ENCODE measurements at regions not wholly inside any gene's neighbourhood (a gene's known extent, or its start where the extent isn't known, plus 50 kb on each side); places are given as distances from the start of the nearest gene placed in this dataset.

DNA sequence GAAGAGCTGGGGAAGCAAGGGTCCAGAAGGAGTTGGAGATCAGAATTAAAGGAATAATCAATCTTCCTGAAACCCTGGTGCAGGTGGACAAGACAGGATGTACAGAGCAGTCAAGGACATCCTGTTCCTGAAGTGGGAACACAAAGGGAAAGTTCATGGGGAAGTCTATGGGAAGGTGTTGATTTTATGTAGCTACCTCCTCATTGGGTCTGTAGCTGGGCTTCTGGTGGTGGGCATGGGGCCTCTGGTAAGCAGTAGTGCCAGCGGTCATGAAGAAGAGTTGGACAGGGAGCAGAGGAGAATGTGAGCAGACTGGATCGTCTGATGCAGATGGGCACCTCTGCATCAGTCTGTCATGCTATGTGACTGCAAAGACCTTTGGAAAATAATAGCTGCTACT is 75.7 kb upstream of the PPM1H start:
- H3K4me3 ChIP-seq: no peak overlapping the region
- H3K4me1 ChIP-seq: no peaks in the 10 kb centered on the region
- DNase-seq: no peak
- no peaks in the 10 kb centered on the region for H3K9me3 ChIP-seq
- no peak overlapping the region for H3K27ac ChIP-seq
- no peaks in the 10 kb centered on the region for H3K27me3 ChIP-seq
- 67 to 97% methylated on average over 2 of the region's 2 CpGs for WGBS, 2 donors
- no peaks in the 10 kb centered on the region for H3K36me3 ChIP-seq
- intact Hi-C loops (cut with DNase I): no loop called here
- TF ChIP-seq, protein P1, sequence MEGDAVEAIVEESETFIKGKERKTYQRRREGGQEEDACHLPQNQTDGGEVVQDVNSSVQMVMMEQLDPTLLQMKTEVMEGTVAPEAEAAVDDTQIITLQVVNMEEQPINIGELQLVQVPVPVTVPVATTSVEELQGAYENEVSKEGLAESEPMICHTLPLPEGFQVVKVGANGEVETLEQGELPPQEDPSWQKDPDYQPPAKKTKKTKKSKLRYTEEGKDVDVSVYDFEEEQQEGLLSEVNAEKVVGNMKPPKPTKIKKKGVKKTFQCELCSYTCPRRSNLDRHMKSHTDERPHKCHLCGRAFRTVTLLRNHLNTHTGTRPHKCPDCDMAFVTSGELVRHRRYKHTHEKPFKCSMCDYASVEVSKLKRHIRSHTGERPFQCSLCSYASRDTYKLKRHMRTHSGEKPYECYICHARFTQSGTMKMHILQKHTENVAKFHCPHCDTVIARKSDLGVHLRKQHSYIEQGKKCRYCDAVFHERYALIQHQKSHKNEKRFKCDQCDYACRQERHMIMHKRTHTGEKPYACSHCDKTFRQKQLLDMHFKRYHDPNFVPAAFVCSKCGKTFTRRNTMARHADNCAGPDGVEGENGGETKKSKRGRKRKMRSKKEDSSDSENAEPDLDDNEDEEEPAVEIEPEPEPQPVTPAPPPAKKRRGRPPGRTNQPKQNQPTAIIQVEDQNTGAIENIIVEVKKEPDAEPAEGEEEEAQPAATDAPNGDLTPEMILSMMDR (IDR thresholded peaks at IDR 0.05): no peak
- TF ChIP-seq POLR2A (IDR thresholded peaks at IDR 0.05): no peak

DNA sequence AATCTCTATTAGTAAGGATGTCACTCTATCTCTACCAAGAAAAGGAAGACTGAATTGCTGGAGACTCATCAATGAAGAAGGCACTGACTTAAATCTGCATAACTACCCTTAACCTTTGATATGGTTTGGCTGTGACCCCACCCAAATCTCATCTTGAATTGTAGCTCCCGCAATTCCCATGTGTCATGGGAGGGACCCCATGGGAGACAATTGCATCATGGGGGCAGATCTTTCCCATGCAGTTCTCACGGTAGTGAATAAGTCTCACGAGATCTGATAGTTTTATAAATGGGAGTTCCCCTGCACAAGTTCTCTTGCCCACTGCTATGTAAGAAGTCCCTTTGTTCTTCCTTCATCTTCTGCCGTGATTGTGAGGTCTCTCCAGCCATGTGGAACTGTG is 73.4 kb upstream of the PPM1H start:
- DNase-seq: no peak
- TF ChIP-seq POLR2A (IDR thresholded peaks at IDR 0.05): no peak
- TF ChIP-seq, protein P1 (IDR thresholded peaks at IDR 0.05): no peak
- H3K4me3 ChIP-seq: no peak overlapping the region
- no peaks in the 10 kb centered on the region for H3K9me3 ChIP-seq
- WGBS, 2 donors: 59 to 64% methylated on average over 4 of the region's 4 CpGs
- intact Hi-C loops (cut with DNase I): no loop called here
- H3K4me1 ChIP-seq: no peaks in the 10 kb centered on the region
- H3K27ac ChIP-seq: no peak overlapping the region
- no peaks in the 10 kb centered on the region for H3K27me3 ChIP-seq
- H3K36me3 ChIP-seq: no peaks in the 10 kb centered on the region

DNA sequence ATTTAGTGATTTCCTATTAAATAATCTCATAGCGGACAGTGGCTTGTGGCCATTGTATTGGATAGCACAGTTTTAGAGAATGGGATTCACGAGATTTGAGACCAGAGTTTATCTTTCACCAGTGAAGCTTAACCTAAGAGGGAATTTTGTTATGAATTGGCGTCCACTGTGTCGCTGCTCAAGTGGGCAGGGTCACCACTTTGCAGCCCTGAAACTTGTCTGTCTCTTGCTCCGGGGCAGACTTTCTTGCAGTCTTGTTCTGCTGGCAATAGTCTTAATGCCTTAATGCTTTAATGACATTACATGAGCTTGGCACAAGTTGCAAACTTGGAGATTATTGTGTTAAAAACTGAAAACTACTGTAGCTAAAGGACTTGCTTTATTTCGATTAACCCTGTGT is 72.8 kb upstream of the PPM1H start:
- intact Hi-C loops (cut with DNase I): no loop called here
- Histone ChIP-seq H3K4me3 (no peak overlapping the region), H3K27ac (no peak overlapping the region), H3K4me1 (no peaks in the 10 kb centered on the region), H3K9me3 (no peaks in the 10 kb centered on the region), H3K36me3 (no peaks in the 10 kb centered on the region), H3K27me3 (no peaks in the 10 kb centered on the region)
- DNase-seq: no peak
- TF ChIP-seq, protein P1 (IDR thresholded peaks at IDR 0.05): no peak
- no peak for TF ChIP-seq POLR2A (IDR thresholded peaks at IDR 0.05)
- 59 to 73% methylated on average over 6 of the region's 6 CpGs for WGBS, 2 donors

GRCh38 chr12:63006536-63006935 is 71.6 kb upstream of the PPM1H start:
- Histone ChIP-seq H3K4me3 (no peak overlapping the region), H3K27ac (no peak overlapping the region), H3K9me3 (no peaks in the 10 kb centered on the region), H3K4me1 (no peaks in the 10 kb centered on the region), H3K27me3 (no peaks in the 10 kb centered on the region), H3K36me3 (no peaks in the 10 kb centered on the region)
- 44 to 53% methylated on average over 4 of the region's 4 CpGs for WGBS, 2 donors
- TF ChIP-seq POLR2A (IDR thresholded peaks at IDR 0.05): no peak
- TF ChIP-seq, protein P1 (IDR thresholded peaks at IDR 0.05): no peak
- DNase-seq: no peak
- intact Hi-C loops (cut with DNase I): no loop called here

DNA sequence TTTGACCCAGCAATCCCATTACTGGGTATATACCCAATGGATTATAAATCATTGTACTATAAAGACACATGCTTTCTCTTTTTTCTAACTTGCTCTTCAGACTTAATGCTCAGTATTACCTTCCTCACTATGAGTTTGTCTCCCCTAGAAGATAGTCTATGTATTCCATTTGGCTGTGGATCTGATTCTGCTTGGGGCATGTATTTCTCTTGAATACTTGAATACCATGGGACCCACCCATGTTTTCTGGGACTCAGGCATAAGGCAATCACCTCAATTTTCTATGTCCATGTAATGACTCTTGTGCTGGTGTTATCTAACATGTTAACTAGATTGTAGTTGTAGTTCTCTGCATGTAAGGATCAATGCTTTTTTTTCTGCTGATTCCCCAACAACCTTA is 70.4 kb upstream of the PPM1H start:
- no peaks in the 10 kb centered on the region for H3K4me1 ChIP-seq
- no peak for TF ChIP-seq POLR2A (IDR thresholded peaks at IDR 0.05)
- TF ChIP-seq, protein P1 (IDR thresholded peaks at IDR 0.05): no peak
- no peaks in the 10 kb centered on the region for H3K9me3 ChIP-seq
- no peak for DNase-seq
- no peaks in the 10 kb centered on the region for H3K27me3 ChIP-seq
- no peaks in the 10 kb centered on the region for H3K36me3 ChIP-seq
- H3K4me3 ChIP-seq: no peak overlapping the region
- no peak overlapping the region for H3K27ac ChIP-seq
- intact Hi-C loops (cut with DNase I): no loop called here

Data from esophagus squamous epithelium (tissue), 5 donors.